ENCODE measurements at regions not wholly inside any gene's neighbourhood (a gene's known extent, or its start where the extent isn't known, plus 50 kb on each side); places are given as distances from the start of the nearest gene placed in this dataset.

DNA sequence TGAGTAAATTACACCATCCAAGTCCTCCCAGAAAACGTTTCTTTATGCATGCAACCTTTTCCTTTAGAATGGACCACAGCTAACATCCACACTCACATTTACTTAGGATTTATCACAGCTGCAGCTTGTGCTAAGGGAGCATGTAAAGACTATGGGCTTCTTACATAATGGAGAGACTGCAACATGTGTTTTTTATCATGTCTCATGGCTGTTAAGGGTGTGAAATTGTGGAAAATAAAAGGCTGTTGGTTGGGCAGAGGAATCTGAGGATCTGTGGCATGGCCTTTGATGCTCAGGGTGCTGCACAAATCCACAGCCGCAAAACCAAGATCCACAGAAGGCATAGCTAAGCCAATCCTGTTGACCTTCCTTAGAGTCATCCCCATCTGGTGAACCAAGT lies 112.0 kb upstream of the MTNR1B start:
- TF ChIP-seq, protein P1, sequence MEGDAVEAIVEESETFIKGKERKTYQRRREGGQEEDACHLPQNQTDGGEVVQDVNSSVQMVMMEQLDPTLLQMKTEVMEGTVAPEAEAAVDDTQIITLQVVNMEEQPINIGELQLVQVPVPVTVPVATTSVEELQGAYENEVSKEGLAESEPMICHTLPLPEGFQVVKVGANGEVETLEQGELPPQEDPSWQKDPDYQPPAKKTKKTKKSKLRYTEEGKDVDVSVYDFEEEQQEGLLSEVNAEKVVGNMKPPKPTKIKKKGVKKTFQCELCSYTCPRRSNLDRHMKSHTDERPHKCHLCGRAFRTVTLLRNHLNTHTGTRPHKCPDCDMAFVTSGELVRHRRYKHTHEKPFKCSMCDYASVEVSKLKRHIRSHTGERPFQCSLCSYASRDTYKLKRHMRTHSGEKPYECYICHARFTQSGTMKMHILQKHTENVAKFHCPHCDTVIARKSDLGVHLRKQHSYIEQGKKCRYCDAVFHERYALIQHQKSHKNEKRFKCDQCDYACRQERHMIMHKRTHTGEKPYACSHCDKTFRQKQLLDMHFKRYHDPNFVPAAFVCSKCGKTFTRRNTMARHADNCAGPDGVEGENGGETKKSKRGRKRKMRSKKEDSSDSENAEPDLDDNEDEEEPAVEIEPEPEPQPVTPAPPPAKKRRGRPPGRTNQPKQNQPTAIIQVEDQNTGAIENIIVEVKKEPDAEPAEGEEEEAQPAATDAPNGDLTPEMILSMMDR (IDR thresholded peaks at IDR 0.05), result no peak
- TF ChIP-seq POLR2A (IDR thresholded peaks at IDR 0.05), result no peak
